NCI-H2107 (cell line): ENCODE measurements at regions not wholly inside any gene's neighbourhood (a gene's known extent, or its start where the extent isn't known, plus 50 kb on each side); places are given as distances from the start of the nearest gene placed in this dataset.
"Not testable (repeated sequence)": the region's sequence is repeated elsewhere in the genome, so short reads cannot be mapped to it uniquely, and the experiment has no call there.

Experiments
- DNase-seq: peaks from one replicate; lab custom pipeline; 2025; lab: John Stamatoyannopoulos, UW

- no peak for DNase-seq
Observed at GRCh38 chr7:55303220-55303619, 61.9 kb upstream of the LANCL2 start.

- no peak for DNase-seq
Observed at GRCh38 chr7:55304018-55304762, 60.9 kb upstream of the LANCL2 start.

- no peak for DNase-seq
Observed at GRCh38 chr7:55305135-55305534, 60.0 kb upstream of the LANCL2 start.

- DNase-seq = no peak
Observed at GRCh38 chr7:55306331-55306730, 58.8 kb upstream of the LANCL2 start.

GRCh38 chr7:55307123-55307916 is 57.8 kb upstream of the LANCL2 start:
- no peak for DNase-seq

- DNase-seq = no peak
Observed at GRCh38 chr7:55308186-55308929, 56.8 kb upstream of the LANCL2 start.

GRCh38 chr7:55309040-55309991 is 55.8 kb upstream of the LANCL2 start:
- DNase-seq = no peak

GRCh38 chr7:55310287-55311025 is 54.7 kb upstream of the LANCL2 start:
- DNase-seq = no peak

- not testable (repeated sequence) for DNase-seq
Observed at GRCh38 chr7:55311892-55312291, 53.2 kb upstream of the LANCL2 start.

- DNase-seq = not testable (repeated sequence)
Observed at GRCh38 chr7:55313671-55314070, 51.5 kb upstream of the LANCL2 start.

- DNase-seq = no peak
Observed at GRCh38 chr7:55314967-55315366, 50.2 kb upstream of the LANCL2 start.
